ENCODE measurements at regions not wholly inside any gene's neighbourhood (a gene's known extent, or its start where the extent isn't known, plus 50 kb on each side); places are given as distances from the start of the nearest gene placed in this dataset.

GRCh38 chr3:140856905-140857304 is 84.7 kb upstream of the SLC25A36 start:
- TF ChIP-seq CTCF (IDR thresholded peaks at IDR 0.05; ENCODE audit: borderline replicate concordance, extremely low read depth, low read length, poor library complexity, severe bottlenecking) = no peak
- TF ChIP-seq EZH2 (IDR thresholded peaks at IDR 0.05; ENCODE audit: borderline replicate concordance, low read depth, low read length, severe bottlenecking) = no peak

Measured in DND-41 (cell line).